Endometrium (tissue), 2 donors: ENCODE measurements at regions not wholly inside any gene's neighbourhood (a gene's known extent, or its start where the extent isn't known, plus 50 kb on each side); places are given as distances from the start of the nearest gene placed in this dataset.
"Not testable (repeated sequence)": the region's sequence is repeated elsewhere in the genome, so short reads cannot be mapped to it uniquely, and the experiment has no call there.

Experiments used
- FAIRE-seq: peaks from 2 replicates; lab custom pipeline; 2012; peaks lifted over from hg19 to GRCh38; lab: Jason Lieb, UNC
- donor health status: control.
- donor health status: control.

DNA sequence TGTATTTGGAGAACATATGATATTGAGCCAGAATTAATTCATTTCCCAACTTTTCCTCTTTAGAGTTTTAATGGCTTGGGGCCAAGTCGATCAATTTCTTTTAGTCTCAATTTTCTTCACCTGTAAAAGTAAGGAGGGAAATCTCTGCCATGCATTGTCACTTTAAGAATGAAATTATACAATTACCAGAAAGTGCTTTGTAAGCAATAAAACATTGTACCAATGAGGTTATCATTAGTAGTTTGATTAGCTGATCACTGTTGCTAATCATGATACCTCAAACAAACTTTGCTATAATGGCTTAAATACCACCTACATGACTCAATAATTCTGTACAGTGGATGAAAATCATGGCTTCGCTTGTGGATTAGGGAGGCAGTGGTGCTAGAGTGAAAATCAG lies 1525.8 kb upstream of the GOT2 start:
- no peak for FAIRE-seq

GRCh38 chr16:60246086-60246485 lies 1512.0 kb upstream of the GOT2 start:
- no peak for FAIRE-seq

GRCh38 chr16:60241671-60242070 lies 1507.6 kb upstream of the GOT2 start:
- no peak for FAIRE-seq

DNA sequence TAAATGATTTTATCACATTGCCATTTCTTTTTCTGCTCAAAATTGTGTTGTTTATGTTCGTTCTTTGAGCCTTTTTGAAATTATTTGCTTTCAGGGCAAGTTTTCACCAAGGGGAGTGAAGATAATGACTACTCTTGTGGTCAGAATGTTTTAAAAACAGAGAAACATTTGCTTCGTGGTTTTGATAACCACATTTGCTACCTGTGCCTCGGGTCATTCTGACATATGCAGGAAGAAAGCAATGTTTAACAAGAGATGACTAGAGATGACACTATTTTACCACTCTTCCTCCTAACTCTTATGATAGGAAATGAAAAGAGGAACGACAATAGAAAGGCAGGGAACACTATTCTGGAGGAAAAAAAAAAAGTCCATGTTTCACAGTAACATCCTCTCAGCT lies 1496.5 kb upstream of the GOT2 start:
- FAIRE-seq: peak; percentile 53

DNA sequence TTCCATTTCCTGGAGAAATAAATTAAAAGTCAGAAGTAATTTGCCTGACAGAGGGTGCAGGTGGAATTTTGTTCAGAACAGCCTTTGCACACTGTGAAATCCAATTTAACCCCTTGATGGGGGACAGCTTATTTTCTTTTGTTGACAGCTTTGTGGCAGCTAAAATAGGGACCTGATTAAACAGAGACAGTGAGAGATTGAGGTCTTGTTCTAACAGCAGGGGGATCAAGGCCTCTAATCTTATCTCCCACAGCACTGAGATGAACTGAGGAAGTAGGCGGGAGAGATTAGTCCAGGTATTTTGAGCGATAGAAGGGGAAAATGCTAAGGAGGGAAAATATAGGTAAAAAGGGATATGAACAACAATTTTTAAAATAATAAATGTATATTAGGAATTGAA lies 1491.4 kb upstream of the GOT2 start:
- no peak for FAIRE-seq

- no peak for FAIRE-seq
Observed at GRCh38 chr16:60217787-60218186, 1483.7 kb upstream of the GOT2 start.

GRCh38 chr16:60214311-60214710 lies 1480.2 kb upstream of the GOT2 start:
- FAIRE-seq: no peak

DNA sequence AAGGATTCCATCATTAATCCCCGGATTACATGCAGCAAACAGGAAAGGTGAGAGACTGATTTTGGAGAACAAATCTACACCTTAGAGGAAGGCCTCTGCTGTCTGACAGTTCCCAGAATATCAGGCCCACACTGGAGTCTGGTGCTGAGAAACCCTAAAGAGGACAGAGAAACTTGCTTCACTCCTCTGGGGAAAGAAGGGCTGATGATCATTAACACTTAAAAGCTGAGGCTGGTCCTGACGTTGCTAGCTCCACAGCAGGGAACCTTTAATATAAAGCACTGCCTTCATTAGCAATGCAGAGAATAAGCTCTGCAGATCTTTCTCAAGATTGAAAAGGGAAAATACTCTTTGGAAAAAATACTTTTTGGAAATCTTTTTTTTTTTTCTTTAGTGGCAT lies 1472.4 kb upstream of the GOT2 start:
- no peak for FAIRE-seq

DNA sequence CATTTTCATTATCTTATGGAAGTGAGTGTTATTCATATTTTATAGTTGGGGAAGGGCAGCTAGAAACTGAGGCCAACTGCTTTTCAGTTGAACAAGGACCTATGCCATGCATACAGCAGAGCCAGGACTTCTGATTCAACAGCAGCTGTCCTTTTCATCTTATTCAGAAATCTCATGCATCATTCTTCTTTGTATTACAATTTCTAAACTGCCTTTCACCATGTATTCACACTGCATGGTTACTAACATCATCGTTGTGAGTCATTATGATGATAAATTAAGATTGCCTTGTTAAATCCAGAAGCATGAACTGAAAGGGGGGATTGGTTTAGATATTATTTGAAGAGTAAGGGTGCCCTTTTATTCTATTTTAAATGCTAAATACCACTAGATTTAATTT lies 1470.1 kb upstream of the GOT2 start:
- FAIRE-seq: no peak

- FAIRE-seq: peak; percentile 12
Observed at GRCh38 chr16:60203525-60204124, 1469.5 kb upstream of the GOT2 start.

DNA sequence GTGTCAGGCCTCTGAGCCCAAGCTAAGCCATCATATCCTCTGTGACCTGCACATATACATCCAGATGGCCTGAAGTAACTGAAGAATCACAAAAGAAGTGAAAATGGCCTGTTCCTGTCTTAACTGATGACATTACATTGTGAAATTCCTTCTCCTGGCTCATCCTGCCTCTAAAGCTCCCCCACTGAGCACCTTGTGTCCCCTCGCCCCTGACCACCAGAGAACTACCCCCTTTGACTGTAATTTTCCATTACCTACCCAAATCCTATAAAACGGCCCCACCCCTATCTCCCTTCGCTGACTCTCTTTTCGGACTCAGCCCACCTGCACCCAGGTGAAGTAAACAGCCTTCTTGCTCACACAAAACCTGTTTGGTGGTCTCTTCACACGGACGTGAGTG lies 1466.6 kb upstream of the GOT2 start:
- FAIRE-seq: not testable (repeated sequence)

GRCh38 chr16:60200161-60200560 lies 1466.0 kb upstream of the GOT2 start:
- no peak for FAIRE-seq

GRCh38 chr16:60199150-60199549 lies 1465.0 kb upstream of the GOT2 start:
- no peak for FAIRE-seq

GRCh38 chr16:60181536-60181935 lies 1447.4 kb upstream of the GOT2 start:
- no peak for FAIRE-seq

DNA sequence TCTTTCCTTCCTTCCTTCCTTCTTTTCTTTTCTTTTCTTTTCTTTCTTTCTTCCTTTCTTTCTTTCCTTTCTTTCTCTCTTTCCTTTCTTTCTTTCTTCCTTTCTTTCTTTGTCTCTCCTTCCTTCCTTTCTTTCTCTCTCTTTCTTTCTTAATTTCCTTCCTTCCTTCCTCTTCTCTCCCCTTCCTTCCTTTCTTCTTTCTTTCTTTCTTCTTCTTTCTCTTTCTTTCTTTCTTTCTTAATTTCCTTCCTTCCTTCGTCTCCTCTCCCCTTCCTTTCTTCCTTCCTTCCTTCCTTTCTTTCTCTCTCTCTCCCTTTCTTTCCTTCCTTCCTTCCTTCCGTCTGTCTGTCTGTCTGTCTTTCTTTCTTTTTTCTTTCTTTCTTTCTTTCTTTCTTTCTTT lies 1446.5 kb upstream of the GOT2 start:
- no peak for FAIRE-seq

GRCh38 chr16:60170196-60170595 lies 1436.1 kb upstream of the GOT2 start:
- no peak for FAIRE-seq

DNA sequence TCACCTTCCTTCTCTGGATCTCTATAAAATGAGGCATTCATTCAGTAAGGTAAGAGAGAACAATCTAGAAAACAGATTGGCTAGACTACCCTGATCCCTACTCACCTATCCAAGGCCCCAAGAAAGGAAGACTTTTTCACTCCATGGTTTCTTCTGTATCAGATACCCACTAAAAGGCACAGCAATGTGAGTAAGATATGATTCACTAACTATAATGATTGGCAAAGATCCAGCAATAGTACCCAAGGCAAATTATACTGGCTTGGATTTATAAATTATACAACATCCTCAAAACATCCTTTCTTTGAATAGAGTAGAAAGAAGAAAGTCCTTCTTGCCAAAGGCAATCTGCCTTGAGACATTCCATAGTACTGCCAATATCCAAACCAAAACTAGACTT lies 1432.0 kb upstream of the GOT2 start:
- FAIRE-seq: no peak

DNA sequence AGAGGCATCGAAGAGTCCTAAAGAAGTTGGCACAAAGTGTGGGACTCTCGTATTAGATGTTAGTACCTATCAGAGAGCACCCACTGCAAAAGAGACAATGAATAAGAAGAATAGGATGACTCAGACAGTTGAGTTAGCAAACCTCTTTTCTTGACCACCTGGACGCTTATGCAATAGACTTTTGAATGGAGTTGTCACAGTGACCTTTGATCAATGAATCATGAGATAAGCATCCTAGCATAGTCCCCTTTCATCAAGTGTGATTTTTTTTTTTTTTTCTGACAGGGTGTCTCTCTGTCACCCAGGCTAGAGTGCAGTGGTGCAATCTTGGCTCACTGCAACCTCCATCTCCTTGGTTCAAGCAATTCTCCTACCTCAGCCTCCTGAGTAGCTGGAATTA lies 1417.9 kb upstream of the GOT2 start:
- no peak for FAIRE-seq

- no peak for FAIRE-seq
Observed at GRCh38 chr16:60150907-60151306, 1416.8 kb upstream of the GOT2 start.

GRCh38 chr16:60143348-60143705 lies 1409.2 kb upstream of the GOT2 start:
- no peak for FAIRE-seq

GRCh38 chr16:60142619-60143347 lies 1408.7 kb upstream of the GOT2 start:
- FAIRE-seq: no peak

DNA sequence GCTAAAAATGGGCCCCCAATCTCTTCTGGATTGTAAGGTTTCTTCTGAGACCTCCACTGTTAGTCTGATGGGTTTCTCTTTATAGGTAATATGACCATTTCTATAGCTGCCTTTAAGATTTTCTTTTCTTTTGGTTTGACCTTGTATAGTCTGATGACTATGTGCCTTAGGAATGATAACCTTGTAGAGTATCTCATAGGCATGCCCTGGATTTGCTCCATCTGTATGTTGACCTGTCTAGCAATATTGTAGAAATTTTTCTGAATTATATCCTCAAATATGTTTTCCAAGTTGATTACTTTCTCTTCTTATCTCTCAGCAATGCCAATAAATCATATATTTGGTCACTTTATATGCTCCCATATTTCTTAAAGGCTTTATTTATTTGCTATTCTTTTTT lies 1403.8 kb upstream of the GOT2 start:
- no peak for FAIRE-seq

GRCh38 chr16:60127196-60127595 lies 1393.1 kb upstream of the GOT2 start:
- no peak for FAIRE-seq

GRCh38 chr16:60126115-60126514 lies 1392.0 kb upstream of the GOT2 start:
- not testable (repeated sequence) for FAIRE-seq
